ENCODE measurements at regions not wholly inside any gene's neighbourhood (a gene's known extent, or its start where the extent isn't known, plus 50 kb on each side); places are given as distances from the start of the nearest gene placed in this dataset.

GRCh38 chr10:78512205-78512550, 478.5 kb downstream of the RPS24 start:
- in situ Hi-C loops (cut with HindIII; ENCODE audit: low pct_ligation_motif_present, low sequenced_read_pairs) = no loop called here
- Histone ChIP-seq H3K27me3 (replicated peaks) (peaks cover 4% of the 10 kb centered on the region), H3K36me3 (replicated peaks) (no peaks in the 10 kb centered on the region), H3K4me3 (ENCODE audit: low read depth, low read length) (no peak overlapping the region), H3K27ac (no peak overlapping the region)
- DNase-seq = no peak
- no peak for TF ChIP-seq CTCF (IDR thresholded peaks at IDR 0.05; ENCODE audit: low read depth, low read length, missing control alignments)

- no peak for DNase-seq
- in situ Hi-C loops (cut with HindIII; ENCODE audit: low pct_ligation_motif_present, low sequenced_read_pairs) = no loop called here
- H3K27me3 ChIP-seq (replicated peaks) = peaks cover 6% of the 10 kb centered on the region
- no peak for TF ChIP-seq CTCF (IDR thresholded peaks at IDR 0.05; ENCODE audit: low read depth, low read length, missing control alignments)
- H3K36me3 ChIP-seq (replicated peaks) = no peaks in the 10 kb centered on the region
- H3K27ac ChIP-seq = no peak overlapping the region
- H3K4me3 ChIP-seq (ENCODE audit: low read depth, low read length) = no peak overlapping the region
These were observed 479.7 kb downstream of the RPS24 start for GRCh38 chr10:78513330-78513729.

GRCh38 chr10:78513986-78514385, 480.3 kb downstream of the RPS24 start:
- no peak overlapping the region for H3K27ac ChIP-seq
- peaks cover 2% of the 10 kb centered on the region for H3K27me3 ChIP-seq (replicated peaks)
- TF ChIP-seq CTCF (IDR thresholded peaks at IDR 0.05; ENCODE audit: low read depth, low read length, missing control alignments) = no peak
- in situ Hi-C loops (cut with HindIII; ENCODE audit: low pct_ligation_motif_present, low sequenced_read_pairs) = no loop called here
- H3K4me3 ChIP-seq (ENCODE audit: low read depth, low read length) = no peak overlapping the region
- no peaks in the 10 kb centered on the region for H3K36me3 ChIP-seq (replicated peaks)
- no peak for DNase-seq

GRCh38 chr10:78514459-78514858, 480.8 kb downstream of the RPS24 start:
- no peak for DNase-seq
- no peaks in the 10 kb centered on the region for H3K36me3 ChIP-seq (replicated peaks)
- peaks cover 2% of the 10 kb centered on the region for H3K27me3 ChIP-seq (replicated peaks)
- no peak for TF ChIP-seq CTCF (IDR thresholded peaks at IDR 0.05; ENCODE audit: low read depth, low read length, missing control alignments)
- in situ Hi-C loops (cut with HindIII; ENCODE audit: low pct_ligation_motif_present, low sequenced_read_pairs) = no loop called here
- H3K4me3 ChIP-seq (ENCODE audit: low read depth, low read length) = no peak overlapping the region
- H3K27ac ChIP-seq = no peak overlapping the region

- no peak for DNase-seq
- no peak for TF ChIP-seq CTCF (IDR thresholded peaks at IDR 0.05; ENCODE audit: low read depth, low read length, missing control alignments)
- Histone ChIP-seq H3K36me3 (replicated peaks) (no peaks in the 10 kb centered on the region), H3K27me3 (replicated peaks) (peaks cover 2% of the 10 kb centered on the region), H3K4me3 (ENCODE audit: low read depth, low read length) (no peak overlapping the region), H3K27ac (no peak overlapping the region)
- in situ Hi-C loops (cut with HindIII; ENCODE audit: low pct_ligation_motif_present, low sequenced_read_pairs) = no loop called here
These were observed 481.6 kb downstream of the RPS24 start for GRCh38 chr10:78515038-78515872.

- H3K27ac ChIP-seq = no peak overlapping the region
- peaks cover 2% of the 10 kb centered on the region for H3K27me3 ChIP-seq (replicated peaks)
- in situ Hi-C loops (cut with HindIII; ENCODE audit: low pct_ligation_motif_present, low sequenced_read_pairs) = no loop called here
- no peak for TF ChIP-seq CTCF (IDR thresholded peaks at IDR 0.05; ENCODE audit: low read depth, low read length, missing control alignments)
- no peak for DNase-seq
- H3K4me3 ChIP-seq (ENCODE audit: low read depth, low read length) = no peak overlapping the region
- no peaks in the 10 kb centered on the region for H3K36me3 ChIP-seq (replicated peaks)
These were observed 482.1 kb downstream of the RPS24 start for GRCh38 chr10:78515873-78516153.

Data from brain microvascular endothelial cell (primary cell).